AG04450 (cell line): ENCODE measurements at regions not wholly inside any gene's neighbourhood (a gene's known extent, or its start where the extent isn't known, plus 50 kb on each side); places are given as distances from the start of the nearest gene placed in this dataset.
"Not testable (repeated sequence)": the region's sequence is repeated elsewhere in the genome, so short reads cannot be mapped to it uniquely, and the experiment has no call there.

ENCODE experiments used
- CTCF ChIA-PET: fragments of 300-600, 350-600 bp; formaldehyde crosslinking; extraction: SDS; loops from one replicate; lab custom pipeline; 2022; ENCODE audit warnings: antibody characterized with exemption, inconsistent platforms; lab: Charles Lee
- POLR2A ChIA-PET: fragments of 350-600 bp; formaldehyde crosslinking; extraction: SDS; loops from one replicate; lab custom pipeline; 2021; ENCODE audit warnings: antibody characterized with exemption, inconsistent platforms; lab: Yijun Ruan, JAX
- DNase-seq: peaks from one replicate; pipeline ENCODE4 v3.0.0-alpha.2; 2011; ENCODE audit warnings: low read depth, low spot score
- H3K27ac ChIP-seq: one replicate; pipeline ENCODE4 v1.5.1; 2012; ENCODE audit warnings: low read depth, low read length, control low read depth
- H3K27me3 ChIP-seq: one replicate; pipeline ENCODE4 v1.6.0; 2012; ENCODE audit warnings: low read length; ENCODE audit not compliant: control insufficient read depth, insufficient read depth
- H3K4me3 ChIP-seq: 2 replicates; pipeline ENCODE4 v1.5.1; 2011; ENCODE audit warnings: mild to moderate bottlenecking, low read depth, low read length, control low read depth
- H3K9me3 ChIP-seq: 2 replicates; pipeline ENCODE4 v1.5.1; 2012; ENCODE audit warnings: low read length; ENCODE audit not compliant: control insufficient read depth, insufficient read depth
- TF ChIP-seq, protein P1 (sequence below): IDR thresholded peaks from 2 replicates; pipeline ENCODE4 v1.5.1; 2011; ENCODE audit warnings: low read depth, low read length, control low read depth, inconsistent platforms

DNA sequence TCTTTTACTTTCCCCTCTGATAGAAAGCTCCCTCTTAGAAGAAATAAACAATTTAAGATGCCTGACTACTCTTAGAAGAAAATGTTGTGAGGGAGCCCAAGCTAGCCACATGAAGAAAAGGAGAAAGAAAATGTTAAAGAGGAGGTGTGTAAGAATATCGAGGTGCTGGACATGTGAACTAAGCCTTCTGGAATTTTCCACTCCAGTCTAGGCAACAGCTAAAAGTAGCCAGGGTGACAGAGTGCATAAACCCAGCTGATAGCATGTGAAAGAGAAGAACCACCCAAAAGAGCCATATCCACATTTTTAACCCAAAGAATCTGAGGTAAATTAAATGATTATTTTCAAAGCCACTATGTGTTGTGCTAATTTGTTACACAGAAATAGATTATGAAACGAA lies 1690.6 kb upstream of the LRRTM3 start:
- ChIA-PET CTCF (no interaction called here), POLR2A (no interaction called here)
- Histone ChIP-seq H3K4me3 (no peak overlapping the region), H3K27me3 (no peaks in the 10 kb centered on the region), H3K9me3 (no peaks in the 10 kb centered on the region), H3K27ac (no peak overlapping the region)
- TF ChIP-seq, protein P1, sequence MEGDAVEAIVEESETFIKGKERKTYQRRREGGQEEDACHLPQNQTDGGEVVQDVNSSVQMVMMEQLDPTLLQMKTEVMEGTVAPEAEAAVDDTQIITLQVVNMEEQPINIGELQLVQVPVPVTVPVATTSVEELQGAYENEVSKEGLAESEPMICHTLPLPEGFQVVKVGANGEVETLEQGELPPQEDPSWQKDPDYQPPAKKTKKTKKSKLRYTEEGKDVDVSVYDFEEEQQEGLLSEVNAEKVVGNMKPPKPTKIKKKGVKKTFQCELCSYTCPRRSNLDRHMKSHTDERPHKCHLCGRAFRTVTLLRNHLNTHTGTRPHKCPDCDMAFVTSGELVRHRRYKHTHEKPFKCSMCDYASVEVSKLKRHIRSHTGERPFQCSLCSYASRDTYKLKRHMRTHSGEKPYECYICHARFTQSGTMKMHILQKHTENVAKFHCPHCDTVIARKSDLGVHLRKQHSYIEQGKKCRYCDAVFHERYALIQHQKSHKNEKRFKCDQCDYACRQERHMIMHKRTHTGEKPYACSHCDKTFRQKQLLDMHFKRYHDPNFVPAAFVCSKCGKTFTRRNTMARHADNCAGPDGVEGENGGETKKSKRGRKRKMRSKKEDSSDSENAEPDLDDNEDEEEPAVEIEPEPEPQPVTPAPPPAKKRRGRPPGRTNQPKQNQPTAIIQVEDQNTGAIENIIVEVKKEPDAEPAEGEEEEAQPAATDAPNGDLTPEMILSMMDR = no peak
- no peak for DNase-seq

- Histone ChIP-seq H3K27me3 (no peaks in the 10 kb centered on the region), H3K9me3 (no peaks in the 10 kb centered on the region), H3K4me3 (no peak overlapping the region), H3K27ac (no peak overlapping the region)
- ChIA-PET CTCF (no interaction called here), POLR2A (no interaction called here)
- TF ChIP-seq, protein P1 = no peak
- DNase-seq = no peak
These were observed 1690.0 kb upstream of the LRRTM3 start for GRCh38 chr10:65235846-65236245.

GRCh38 chr10:65265451-65265954 lies 1660.3 kb upstream of the LRRTM3 start:
- no peak for DNase-seq
- Histone ChIP-seq H3K9me3 (peaks cover 8% of the 10 kb centered on the region), H3K27ac (no peak overlapping the region), H3K27me3 (no peaks in the 10 kb centered on the region), H3K4me3 (no peak overlapping the region)
- ChIA-PET CTCF (no interaction called here), POLR2A (no interaction called here)
- TF ChIP-seq, protein P1 = no peak

DNA sequence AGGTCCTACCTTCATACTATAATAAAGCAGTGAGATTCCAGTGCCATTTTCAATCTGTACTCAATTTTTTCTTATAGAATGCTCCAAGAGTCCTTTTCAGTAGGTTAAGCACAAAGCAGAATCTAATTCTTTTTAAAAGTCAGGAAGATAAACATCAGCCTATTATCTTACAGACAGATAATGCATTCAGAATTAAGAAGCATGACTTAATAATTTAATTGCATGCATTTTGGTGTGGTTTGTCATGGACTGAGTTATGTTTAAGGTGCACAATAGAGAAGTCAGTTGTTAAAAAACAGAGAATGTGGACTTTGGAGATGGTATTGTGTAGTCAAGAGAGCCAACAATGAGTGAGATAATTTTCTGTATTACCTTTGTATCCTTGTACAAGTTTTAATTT lies 1656.3 kb upstream of the LRRTM3 start:
- H3K9me3 ChIP-seq, H3K4me3 ChIP-seq, H3K27me3 ChIP-seq, POLR2A ChIA-PET, CTCF ChIA-PET, H3K27ac ChIP-seq, DNase-seq: not testable (repeated sequence)

GRCh38 chr10:65270969-65271368 lies 1654.9 kb upstream of the LRRTM3 start:
- ChIA-PET CTCF (no interaction called here), POLR2A (no interaction called here)
- Histone ChIP-seq H3K4me3 (no peak overlapping the region), H3K27me3 (no peaks in the 10 kb centered on the region), H3K9me3 (peaks cover 5% of the 10 kb centered on the region; the same call in 1 of the 2 replicates), H3K27ac (no peak overlapping the region)
- no peak for DNase-seq
- TF ChIP-seq, protein P1 = no peak

- Histone ChIP-seq H3K4me3 (no peak overlapping the region), H3K9me3 (no peaks in the 10 kb centered on the region), H3K27ac (no peak overlapping the region), H3K27me3 (no peaks in the 10 kb centered on the region)
- no peak for DNase-seq
- POLR2A ChIA-PET = no interaction called here
- CTCF ChIA-PET = no interaction called here
- TF ChIP-seq, protein P1 = no peak
These were observed 1652.7 kb upstream of the LRRTM3 start for GRCh38 chr10:65273115-65273514.
